CD14-positive monocyte (primary cell): ENCODE measurements at regions not wholly inside any gene's neighbourhood (a gene's known extent, or its start where the extent isn't known, plus 50 kb on each side); places are given as distances from the start of the nearest gene placed in this dataset.

Source experiments
- DNase-seq, 3 donors: peaks; one replicate each; pipeline ENCODE4 v3.0.0-alpha.2; 2011 to 2022
- H2AFZ ChIP-seq: 2 replicates; pipeline ENCODE4 v1.6.0; 2012; ENCODE audit warnings: mild to moderate bottlenecking, low read depth, low read length, inconsistent platforms; ENCODE audit not compliant: insufficient read depth, poor library complexity, severe bottlenecking
- H3K27ac ChIP-seq, 2 donors: 1 replicate in 1 of 2; 2 replicates in 1 of 2; pipeline ENCODE4 v1.5.1; 2012 to 2013; ENCODE audit warnings: low read length in 2 of 2, control low read depth in 1 of 2, inconsistent platforms in 1 of 2, low read depth in 1 of 2, mild to moderate bottlenecking in 1 of 2
- H3K27me3 ChIP-seq, 2 donors: one replicate each; pipeline versions ENCODE4 v1.6.0 to v1.6.1; 2011 to 2013; ENCODE audit warnings: low read length in 2 of 2; ENCODE audit not compliant: control insufficient read depth in 2 of 2, insufficient read depth in 2 of 2
- H3K36me3 ChIP-seq, 2 donors: replicated peaks in 1 of 2; 1 replicate in 1 of 2; 2 replicates in 1 of 2; pipeline versions ENCODE4 v1.5.1 to v1.6.1; 2012 to 2013; ENCODE audit warnings: low read length in 2 of 2, control low read depth in 1 of 2, inconsistent platforms in 1 of 2, mild to moderate bottlenecking in 1 of 2; ENCODE audit not compliant: insufficient read depth in 2 of 2, control insufficient read depth in 1 of 2
- H3K4me1 ChIP-seq, 2 donors: 1 replicate in 1 of 2; 2 replicates in 1 of 2; pipeline versions ENCODE4 v1.5.1 to v1.6.1; 2012 to 2013; ENCODE audit warnings: low read length in 2 of 2, control low read depth in 1 of 2, inconsistent platforms in 1 of 2, mild to moderate bottlenecking in 1 of 2, moderate library complexity in 1 of 2; ENCODE audit not compliant: insufficient read depth in 2 of 2, control insufficient read depth in 1 of 2
- H3K4me2 ChIP-seq: replicated peaks from 2 replicates; pipeline ENCODE3; 2012; ENCODE audit warnings: low read length, moderate library complexity, mild to moderate bottlenecking; ENCODE audit not compliant: poor library complexity, severe bottlenecking; ENCODE audit errors: extremely low read depth
- H3K4me3 ChIP-seq, 3 experiments: fragments of 200-600 bp in 1 of 3; sonication (generic) in 1 of 3; replicated peaks in 1 of 3; 1 replicate in 2 of 3; 2 replicates in 1 of 3; pipeline ENCODE4 v1.5.1; 2011 to 2013; ENCODE audit warnings: low read length in 3 of 3, mild to moderate bottlenecking in 3 of 3, control low read depth in 2 of 3, low read depth in 2 of 3, inconsistent platforms in 1 of 3, moderate library complexity in 1 of 3
- H3K79me2 ChIP-seq: 2 replicates; pipeline ENCODE4 v1.6.0; 2012; ENCODE audit warnings: mild to moderate bottlenecking, control low read depth, inconsistent platforms, low read length, moderate library complexity; ENCODE audit not compliant: insufficient read depth
- H3K9ac ChIP-seq: 2 replicates; pipeline ENCODE4 v1.6.0; 2017; ENCODE audit warnings: low read length, mild to moderate bottlenecking; ENCODE audit not compliant: insufficient read depth, poor library complexity, severe bottlenecking
- H3K9me3 ChIP-seq, 2 donors: replicated peaks in 1 of 2; 1 replicate in 1 of 2; 2 replicates in 1 of 2; pipeline versions ENCODE4 v1.5.1 to v1.6.1; 2012 to 2013; ENCODE audit warnings: low read length in 2 of 2, control low read depth in 1 of 2; ENCODE audit not compliant: control insufficient read depth in 1 of 2, insufficient read depth in 1 of 2
- H4K20me1 ChIP-seq: 2 replicates; pipeline ENCODE4 v1.6.0; 2012; ENCODE audit warnings: mild to moderate bottlenecking, low read length, control low read depth, moderate library complexity; ENCODE audit not compliant: insufficient read depth
- H3K27ac Mint-ChIP-seq, 7 donors: one replicate each; pipeline ENCODE4 v1.8.0; 2020; ENCODE audit warnings: mild to moderate bottlenecking in 7 of 7, mixed read lengths in 7 of 7, moderate library complexity in 6 of 7, inconsistent platforms in 2 of 7
- H3K27me3 Mint-ChIP-seq, 3 donors: one replicate each; pipeline ENCODE4 v1.8.0; 2021 to 2022; ENCODE audit warnings: low read depth in 3 of 3, mild to moderate bottlenecking in 3 of 3, mixed read lengths in 3 of 3, moderate library complexity in 3 of 3, inconsistent platforms in 1 of 3
- H3K36me3 Mint-ChIP-seq, 2 donors: one replicate each; pipeline ENCODE4 v1.8.0; 2020; ENCODE audit warnings: mixed read lengths in 2 of 2, inconsistent platforms in 1 of 2, mild to moderate bottlenecking in 1 of 2
- H3K4me1 Mint-ChIP-seq: one replicate; pipeline ENCODE4 v1.8.0; 2020; ENCODE audit warnings: mild to moderate bottlenecking, mixed read lengths
- H3K4me3 Mint-ChIP-seq, 2 donors: one replicate each; pipeline ENCODE4 v1.8.0; 2020; ENCODE audit warnings: mild to moderate bottlenecking in 2 of 2, mixed read lengths in 2 of 2, moderate library complexity in 1 of 2
- H3K9me3 Mint-ChIP-seq, 7 donors: one replicate each; pipeline ENCODE4 v1.8.0; 2020 to 2022; ENCODE audit warnings: mixed read lengths in 7 of 7, mild to moderate bottlenecking in 6 of 7, moderate library complexity in 6 of 7, inconsistent platforms in 2 of 7
- CTCF ChIP-seq: fragments of 200-600 bp; IDR thresholded peaks from one replicate; pipeline ENCODE4 v1.8.0; 2022; ENCODE audit warnings: antibody characterized with exemption, mild to moderate bottlenecking
- WGBS: methylation state at CpG from one replicate; pipeline ENCODE4 v1.1.5; 2013; ENCODE audit warnings: missing lambda C conversion rate; ENCODE audit not compliant: insufficient coverage; 5-methylcytosine and 5-hydroxymethylcytosine counted together
- intact Hi-C, 2 donors: fragments of 100-400 bp; cut with micrococcal nuclease; formaldehyde crosslinking; loops; one replicate each; pipeline versions ENCODE4 v1.15.0 to v1.15.1; 2023

- no peak for DNase-seq
- no peaks in the 10 kb centered on the region for H3K4me1 Mint-ChIP-seq
- no peaks in the 10 kb centered on the region for H3K36me3 ChIP-seq
- no peaks in the 10 kb centered on the region for H3K27me3 ChIP-seq
- H3K27ac ChIP-seq: no peak overlapping the region
- no peaks in the 10 kb centered on the region for H3K9me3 ChIP-seq
- no peaks in the 10 kb centered on the region for H3K4me1 ChIP-seq
- no peak overlapping the region for H3K27ac Mint-ChIP-seq
- no peaks in the 10 kb centered on the region for H4K20me1 ChIP-seq
- H3K4me3 ChIP-seq: no peak overlapping the region
- H3K9ac ChIP-seq: no peak overlapping the region
- no peak overlapping the region for H3K4me2 ChIP-seq
- intact Hi-C loops: no loop called here
- H3K79me2 ChIP-seq: no peaks in the 10 kb centered on the region
- no peaks in the 10 kb centered on the region for H3K36me3 Mint-ChIP-seq
- 85% methylated on average over 1 of the region's 4 CpGs for WGBS
- H3K4me3 Mint-ChIP-seq: no peak overlapping the region
- no peaks in the 10 kb centered on the region for H3K9me3 Mint-ChIP-seq
- H2AFZ ChIP-seq: no peak overlapping the region
- no peak for TF ChIP-seq CTCF
- H3K27me3 Mint-ChIP-seq: peaks cover 1 to 4% (median 3%) of the 10 kb centered on the region in 3 donors
Measured at GRCh38 chr14:51581017-51581881, 70.5 kb upstream of the FRMD6 start.

DNA sequence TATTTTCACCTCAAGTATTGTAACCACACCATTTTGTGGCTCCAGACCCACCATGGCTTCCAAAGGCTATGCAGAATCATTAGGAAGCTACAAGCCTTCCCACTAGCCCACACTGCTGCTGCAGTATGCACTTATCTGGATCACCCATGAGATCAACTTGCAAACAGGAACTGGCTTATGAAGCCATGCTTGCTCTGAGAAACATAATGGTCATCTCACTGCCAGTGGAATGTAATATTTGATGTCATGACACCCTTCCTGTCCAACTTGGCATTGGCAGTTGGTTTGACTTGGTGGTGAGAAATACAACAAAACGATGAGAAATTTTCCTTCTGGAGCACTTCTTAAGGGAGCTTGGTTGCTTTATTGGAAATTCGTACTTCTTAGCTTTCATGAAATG, 69.3 kb upstream of the FRMD6 start:
- WGBS: no CpG with 5 or more reads among the region's 2 CpGs
- H3K4me3 ChIP-seq: no peak overlapping the region
- H3K4me1 Mint-ChIP-seq: no peaks in the 10 kb centered on the region
- no peak overlapping the region for H3K27ac Mint-ChIP-seq
- no peaks in the 10 kb centered on the region for H3K27me3 ChIP-seq
- H3K9me3 ChIP-seq: no peaks in the 10 kb centered on the region
- H2AFZ ChIP-seq: no peak overlapping the region
- no peak overlapping the region for H3K27ac ChIP-seq
- no peak overlapping the region for H3K4me2 ChIP-seq
- no peaks in the 10 kb centered on the region for H3K36me3 ChIP-seq
- H3K79me2 ChIP-seq: no peaks in the 10 kb centered on the region
- H3K4me1 ChIP-seq: no peaks in the 10 kb centered on the region
- no peak for TF ChIP-seq CTCF
- peaks cover 2 to 4% (median 3%) of the 10 kb centered on the region in 3 donors for H3K27me3 Mint-ChIP-seq
- DNase-seq: no peak
- no peak overlapping the region for H3K4me3 Mint-ChIP-seq
- no peaks in the 10 kb centered on the region for H3K36me3 Mint-ChIP-seq
- no peak overlapping the region for H3K9ac ChIP-seq
- intact Hi-C loops: no loop called here
- no peaks in the 10 kb centered on the region for H4K20me1 ChIP-seq
- no peaks in the 10 kb centered on the region for H3K9me3 Mint-ChIP-seq
